Daoy (cell line): ENCODE measurements at regions not wholly inside any gene's neighbourhood (a gene's known extent, or its start where the extent isn't known, plus 50 kb on each side); places are given as distances from the start of the nearest gene placed in this dataset.

ENCODE experiments used
- DNase-seq: peaks from one replicate; pipeline ENCODE4 v3.0.0-alpha.2; 2015; ENCODE audit warnings: low read depth

DNA sequence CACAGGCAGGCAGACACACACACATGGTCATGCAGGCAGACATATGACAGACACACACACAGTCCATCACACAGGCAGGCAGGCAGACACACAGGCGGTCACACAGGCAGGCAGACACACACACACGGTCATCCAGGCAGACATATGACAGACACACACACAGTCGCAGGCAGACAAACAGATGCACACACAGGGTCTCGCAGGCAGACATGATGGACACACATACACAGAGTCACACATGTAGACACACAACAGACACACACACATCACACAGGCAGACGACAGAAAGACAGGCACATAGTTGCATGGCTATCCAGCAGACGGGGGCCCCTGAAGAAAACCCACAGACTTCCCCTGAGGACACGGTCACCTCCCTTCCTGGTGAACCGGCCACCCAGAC is 135.4 kb downstream of the NCOR2 start:
- no peak for DNase-seq

DNA sequence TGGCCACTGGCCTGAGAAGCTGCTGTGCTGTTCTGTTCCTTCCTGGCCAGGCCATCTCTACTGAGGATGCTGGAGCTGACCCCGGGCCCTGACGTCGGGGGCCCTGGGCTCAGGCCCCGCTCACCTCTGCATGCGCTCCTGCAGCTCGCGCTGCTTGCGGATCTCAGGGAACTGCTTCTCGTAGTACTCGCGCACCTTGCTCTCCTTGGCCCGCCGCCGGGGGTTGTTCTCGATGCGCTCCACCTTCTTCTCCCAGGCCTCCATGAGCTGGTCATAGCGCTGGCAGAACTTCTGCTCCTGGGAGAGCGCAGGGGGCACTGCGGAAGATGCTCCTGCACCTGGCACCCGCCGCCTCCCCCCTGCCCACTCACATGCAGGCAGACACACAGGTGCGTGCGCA is 135.6 kb downstream of the RFLNA start:
- DNase-seq = no peak

DNA sequence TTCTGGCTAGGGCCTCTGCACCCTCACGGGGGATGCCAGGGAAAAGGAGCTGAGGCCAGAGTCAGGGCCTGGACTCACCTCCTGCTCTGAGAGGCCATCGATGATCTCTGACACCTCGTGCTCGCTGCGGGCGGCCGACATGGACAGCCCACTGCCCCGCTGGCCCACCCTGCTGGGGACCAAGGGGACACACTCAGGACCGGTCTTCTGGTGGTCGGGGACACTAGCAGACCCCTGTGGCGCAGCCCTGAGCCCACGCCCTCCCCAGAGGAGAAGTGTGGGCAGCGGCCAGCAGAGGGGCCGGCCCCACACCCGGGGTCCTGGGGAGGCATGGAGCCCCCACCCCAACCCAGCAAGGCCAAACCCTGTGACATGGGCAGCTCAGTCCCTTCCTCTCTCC is 134.6 kb downstream of the RFLNA start:
- no peak for DNase-seq

DNA sequence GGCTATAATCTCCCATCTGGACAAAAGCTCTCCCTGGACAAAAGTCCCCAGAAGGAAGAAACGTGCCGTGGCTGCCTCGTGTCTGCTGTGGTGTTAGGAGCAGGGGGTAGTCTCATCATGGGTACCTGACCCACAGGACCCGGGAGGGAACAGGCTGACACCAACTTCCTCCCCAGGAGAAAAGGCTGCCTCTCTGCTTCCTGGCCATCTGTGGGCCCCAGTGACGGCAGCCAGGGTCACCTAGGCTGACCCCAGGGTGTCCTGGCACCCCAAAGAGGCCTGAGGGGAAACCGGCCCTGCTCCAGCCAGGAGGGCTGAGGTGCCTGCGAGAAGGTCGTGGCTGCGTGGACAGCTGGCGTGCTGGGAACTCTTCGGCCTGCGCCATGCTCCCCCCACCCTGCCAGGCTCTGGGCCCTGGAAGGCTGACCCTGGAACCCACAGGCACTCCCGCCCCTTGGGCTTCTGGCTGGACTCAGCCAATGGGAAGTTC is 133.9 kb downstream of the RFLNA start:
- no peak for DNase-seq

DNA sequence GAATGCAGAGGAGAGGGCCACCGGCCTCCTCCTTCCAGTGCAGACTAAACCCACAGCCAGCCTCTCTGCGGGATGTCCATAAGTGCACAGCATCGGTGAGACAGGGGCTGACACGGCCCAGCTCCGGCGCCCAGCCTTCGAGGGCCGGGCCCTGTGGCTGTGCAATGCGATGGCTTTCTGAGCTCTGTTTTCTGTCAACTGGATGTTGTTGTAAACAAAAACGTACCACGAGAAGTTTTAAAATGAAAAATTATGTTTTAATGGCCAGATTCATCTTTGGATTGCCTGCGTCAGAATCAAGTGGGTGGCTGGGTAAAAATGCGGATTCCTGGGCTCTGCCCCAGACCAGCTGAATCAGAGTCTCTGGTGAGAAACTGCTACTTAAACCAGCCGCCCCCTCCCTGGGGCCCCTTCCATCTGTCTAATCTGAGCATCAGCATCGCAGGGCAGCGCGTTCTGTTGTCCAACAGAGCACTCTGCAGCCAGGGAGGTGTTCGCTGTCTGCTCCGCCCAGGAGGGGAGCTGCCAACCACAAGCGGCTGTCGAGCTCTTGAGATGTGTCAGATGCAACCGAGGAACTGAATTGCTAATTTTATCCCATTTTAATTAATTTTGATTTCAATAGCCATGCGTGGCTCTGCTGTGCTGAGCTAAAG is 133.4 kb downstream of the RFLNA start:
- no peak for DNase-seq

DNA sequence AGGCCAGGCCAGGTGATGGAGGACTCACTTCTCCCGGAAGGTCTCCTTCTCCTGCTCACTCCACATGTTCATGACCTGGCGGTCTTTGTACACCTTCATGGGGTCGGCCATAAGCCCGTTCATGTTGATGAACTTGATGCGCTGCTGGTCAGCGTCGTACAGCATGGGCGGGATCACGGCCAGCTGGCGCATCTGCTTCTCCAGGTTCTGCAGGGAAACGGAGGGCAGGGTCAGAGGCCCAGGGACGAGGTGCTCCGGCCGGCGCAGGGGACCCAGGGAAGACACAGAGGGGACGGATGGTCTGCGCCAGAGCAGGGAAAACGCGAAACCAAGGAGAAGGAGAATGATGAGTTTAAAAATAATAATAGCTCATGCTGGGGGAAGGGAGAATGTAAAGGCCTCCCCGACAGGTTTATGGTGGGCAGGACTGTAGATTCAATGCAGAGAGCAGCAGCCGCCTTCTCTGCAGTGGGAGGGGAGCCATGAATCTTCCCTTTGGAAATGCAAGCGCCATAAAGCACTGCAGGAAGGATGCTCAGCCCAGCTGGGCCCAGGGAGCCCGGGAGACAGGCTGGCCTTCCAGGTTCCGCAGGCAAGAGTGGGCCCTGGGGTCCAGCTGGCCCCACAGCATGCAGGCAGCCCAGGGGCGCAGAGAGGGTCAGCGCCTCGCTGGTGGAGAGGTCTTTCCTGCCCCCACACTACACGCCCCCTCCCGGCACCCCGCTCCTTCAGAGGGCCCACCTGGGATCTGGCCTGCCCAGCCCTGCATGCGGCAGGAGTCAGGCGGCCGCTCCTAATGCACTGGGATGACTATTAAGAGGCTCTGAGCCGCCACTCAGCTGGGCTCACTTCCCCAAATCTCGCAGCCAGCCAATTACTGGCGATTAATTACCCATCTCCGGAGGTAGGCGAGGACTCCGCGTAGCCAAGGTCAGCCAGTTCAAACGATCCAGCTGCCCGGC is 132.0 kb downstream of the RFLNA start:
- no peak for DNase-seq

DNA sequence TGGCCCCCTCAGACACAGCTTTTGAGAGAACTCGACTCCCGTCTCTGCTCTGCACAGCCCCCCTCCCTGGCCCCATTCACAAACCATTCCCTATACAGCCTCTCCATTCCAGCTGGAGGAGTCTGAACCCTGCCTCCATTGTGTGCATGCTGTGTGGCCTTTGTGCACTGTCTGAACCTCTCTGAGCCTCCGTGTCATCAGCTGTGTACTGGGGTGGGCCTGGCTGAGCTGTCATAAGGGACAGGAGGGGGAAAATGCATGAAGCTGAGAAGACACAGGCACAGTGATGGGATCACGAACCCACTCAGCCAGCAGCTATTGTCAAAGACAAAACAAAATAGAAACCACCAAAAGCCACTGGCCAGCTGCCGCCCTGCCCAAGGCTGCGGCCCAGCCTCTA is 130.8 kb downstream of the RFLNA start:
- DNase-seq = no peak

DNA sequence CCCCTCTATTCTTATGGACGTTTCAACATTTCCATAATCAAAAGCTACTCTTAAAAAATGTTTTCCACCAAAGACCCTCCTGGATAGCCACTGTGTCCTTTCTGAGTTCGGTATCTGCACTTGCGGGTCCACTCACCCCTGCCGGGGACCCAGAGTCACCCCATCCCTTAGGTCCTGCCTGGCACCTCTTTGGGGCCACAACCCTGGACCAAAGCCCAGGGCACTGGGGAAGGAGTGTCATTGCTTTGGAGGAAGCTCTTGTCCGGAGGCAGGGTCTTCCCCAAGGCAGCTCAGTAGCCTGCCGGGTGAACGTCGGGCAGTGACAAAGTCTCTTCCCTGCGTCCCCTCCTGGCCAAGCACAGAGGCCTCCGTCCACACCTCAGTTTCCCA is 129.6 kb downstream of the RFLNA start:
- DNase-seq = no peak

DNA sequence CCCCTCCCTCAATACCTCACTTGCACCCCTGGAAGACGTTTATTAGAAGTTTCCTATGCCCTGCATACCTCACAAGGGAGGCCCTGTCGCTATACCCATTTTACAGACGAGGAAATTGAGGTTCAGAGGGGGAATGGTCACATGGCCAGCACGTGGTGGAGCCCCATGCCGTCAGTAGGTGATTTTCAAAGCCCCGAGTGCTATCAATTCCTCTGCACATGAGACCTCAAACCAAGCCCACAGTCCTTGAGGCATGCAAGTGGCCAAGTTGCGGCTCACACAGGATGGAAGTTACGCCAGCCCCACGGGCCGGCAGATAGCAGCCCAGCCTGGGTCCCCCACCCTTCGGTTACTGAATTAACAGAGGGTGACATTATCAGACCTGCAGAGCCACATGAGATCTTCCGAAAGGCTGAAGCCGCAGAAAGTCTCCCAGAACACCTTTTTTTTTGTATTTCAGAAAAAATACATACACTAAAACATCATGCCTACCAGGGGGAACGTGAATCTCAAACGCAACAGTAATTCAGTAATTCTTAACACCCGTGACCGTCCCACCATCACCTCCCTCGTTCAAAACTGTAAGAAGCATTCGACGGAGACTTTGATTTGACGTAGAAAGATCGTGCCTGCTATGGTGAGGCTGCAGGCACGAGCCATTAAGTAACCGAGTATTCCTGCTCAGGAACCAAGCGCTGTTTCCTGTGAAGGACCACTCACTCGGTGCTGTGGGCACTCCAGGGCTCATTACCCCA is 129.0 kb downstream of the RFLNA start:
- no peak for DNase-seq

DNA sequence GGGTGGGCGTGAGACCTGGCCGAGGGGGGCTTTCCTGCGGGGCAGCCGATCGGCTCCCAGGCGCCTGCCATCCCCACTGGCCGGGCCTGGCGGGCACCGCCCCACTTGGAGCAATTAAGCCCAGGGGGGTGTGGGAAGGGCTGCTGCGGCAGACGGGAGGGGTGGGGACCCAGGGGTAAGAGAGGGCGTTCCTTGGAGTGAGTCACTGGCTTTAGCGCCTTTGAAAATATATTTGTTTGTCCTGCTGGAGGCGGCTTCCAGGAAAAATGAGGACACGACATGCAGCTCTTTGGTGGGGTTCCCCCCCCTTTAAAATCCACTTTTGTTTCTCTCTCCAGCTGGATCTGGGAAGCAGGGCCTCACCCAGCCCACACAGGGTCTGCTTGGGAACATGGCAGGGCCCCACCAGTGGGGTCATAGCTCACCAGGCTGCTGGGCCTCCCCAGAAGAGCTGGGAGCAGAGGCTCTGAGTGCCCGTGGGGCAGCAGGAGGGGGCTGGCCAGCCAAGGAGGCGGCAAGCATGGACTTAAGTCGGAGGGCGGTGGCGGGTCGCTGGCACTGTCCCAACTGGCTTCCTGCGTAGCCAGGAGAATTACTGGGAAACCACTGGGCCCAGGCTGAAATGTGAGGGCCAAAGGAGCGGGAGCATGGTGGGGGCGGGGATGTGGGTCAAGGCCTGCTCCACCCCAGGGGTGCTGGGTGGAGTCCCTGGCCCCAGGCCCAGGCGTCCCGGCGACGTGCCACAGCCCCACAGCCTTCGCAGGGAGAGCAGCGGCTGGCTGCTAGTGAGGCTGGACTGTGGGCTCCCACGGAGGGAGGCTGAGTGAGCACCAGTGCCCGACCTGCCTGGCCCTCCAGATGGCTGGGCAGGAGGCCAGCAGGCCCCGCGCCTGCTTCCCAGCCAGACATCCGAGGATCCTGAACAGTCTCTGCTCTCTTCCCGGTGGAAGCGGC is 128.0 kb downstream of the RFLNA start:
- peak; percentile 95 for DNase-seq

DNA sequence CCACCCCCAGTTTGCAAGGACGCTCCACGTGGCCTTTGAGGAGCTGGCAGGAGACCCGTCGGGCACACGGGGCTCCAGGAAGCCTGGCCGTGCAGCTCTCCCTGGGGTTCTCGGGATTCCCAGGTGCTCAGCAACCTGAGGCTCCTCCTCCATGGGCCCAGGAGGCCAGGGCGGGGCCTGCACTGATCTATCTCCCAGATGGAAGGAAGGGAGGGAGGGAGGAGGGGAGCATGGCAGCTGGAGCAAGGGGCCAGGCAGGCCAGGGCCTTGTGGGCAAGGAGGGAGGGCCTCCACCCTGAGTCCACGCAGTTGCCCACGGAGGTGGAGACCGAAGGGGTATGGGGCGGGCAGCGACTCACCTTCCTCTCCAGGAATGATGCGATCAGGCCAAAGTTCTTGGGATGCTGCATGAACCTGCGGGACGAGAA is 127.3 kb downstream of the RFLNA start:
- peak; percentile 57 for DNase-seq

DNA sequence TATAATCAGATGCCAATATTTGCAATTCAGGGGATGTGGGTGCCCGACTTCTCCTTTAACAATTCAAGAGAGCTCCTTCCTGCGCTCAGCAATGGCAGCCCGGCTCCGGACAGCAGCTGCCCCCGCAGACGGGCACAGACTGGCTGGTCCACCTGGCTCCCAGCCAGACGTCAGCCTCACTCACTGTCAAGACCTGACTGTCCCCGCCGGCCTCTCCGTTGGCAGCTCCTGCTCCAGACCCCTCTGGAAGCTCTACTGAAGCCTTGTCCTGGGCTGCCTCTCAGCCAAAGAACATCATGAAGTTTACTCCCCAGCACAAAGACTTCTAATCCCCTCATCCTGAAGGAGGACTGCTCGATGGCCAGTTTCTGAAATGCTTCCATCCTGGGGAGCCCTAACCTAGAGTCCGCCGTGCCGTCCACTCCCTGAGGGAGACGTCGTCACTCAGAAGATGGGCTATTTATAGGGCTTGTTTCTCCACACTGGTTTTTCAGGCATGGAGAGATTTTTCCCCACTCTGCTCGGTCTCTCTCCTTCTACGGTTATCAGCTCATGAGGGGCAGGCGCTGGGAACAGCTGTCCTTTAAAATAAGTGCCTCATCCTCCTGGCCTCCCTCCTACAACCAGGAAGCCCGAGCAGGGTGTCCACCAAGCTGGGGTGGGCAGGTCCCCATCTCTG is 126.2 kb downstream of the RFLNA start:
- no peak for DNase-seq

DNA sequence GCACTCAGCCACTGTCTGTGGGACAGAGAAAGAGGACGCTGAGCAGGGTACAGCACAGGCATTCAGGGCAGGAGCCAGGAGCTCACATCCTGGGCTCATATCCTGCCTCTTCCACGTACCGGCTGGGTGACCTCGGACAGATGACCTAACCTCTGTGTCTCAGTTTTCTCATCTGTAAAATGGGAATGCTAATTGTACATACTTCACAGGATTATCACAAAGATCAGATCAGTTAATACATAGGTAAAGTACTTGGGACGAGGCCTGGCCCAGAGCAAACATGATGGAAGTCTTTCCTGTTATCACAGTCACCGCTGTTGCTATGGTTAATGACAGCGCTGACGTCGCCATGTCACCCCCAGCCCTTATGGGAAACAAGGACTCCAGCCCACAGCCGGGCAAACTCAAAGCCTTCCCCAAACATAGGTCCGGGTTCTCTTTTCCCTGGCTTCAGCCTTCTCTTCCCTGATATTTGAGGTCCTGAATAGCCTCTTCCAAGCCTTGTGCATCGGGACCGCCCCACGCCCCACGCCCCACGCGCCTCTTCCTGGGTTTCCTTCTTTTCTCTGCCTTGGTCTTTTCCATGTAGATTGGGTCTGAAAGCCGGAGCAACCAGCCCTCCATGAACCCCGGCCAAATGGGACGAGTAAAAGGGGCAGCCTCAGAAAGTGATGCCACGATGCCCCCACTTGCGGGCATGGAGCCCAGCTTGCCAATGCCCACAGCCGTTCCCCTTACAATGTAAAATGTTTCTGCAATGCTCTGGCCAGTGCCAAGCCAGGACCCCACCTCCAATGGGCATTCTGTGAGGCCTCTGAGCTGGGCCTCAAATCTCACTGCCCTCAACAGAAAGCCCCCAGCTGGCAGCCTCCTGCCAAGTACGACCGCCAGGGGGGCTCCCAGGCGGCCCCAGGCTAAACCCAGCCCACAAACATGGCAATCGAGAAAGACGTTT is 125.4 kb downstream of the RFLNA start:
- DNase-seq = no peak

DNA sequence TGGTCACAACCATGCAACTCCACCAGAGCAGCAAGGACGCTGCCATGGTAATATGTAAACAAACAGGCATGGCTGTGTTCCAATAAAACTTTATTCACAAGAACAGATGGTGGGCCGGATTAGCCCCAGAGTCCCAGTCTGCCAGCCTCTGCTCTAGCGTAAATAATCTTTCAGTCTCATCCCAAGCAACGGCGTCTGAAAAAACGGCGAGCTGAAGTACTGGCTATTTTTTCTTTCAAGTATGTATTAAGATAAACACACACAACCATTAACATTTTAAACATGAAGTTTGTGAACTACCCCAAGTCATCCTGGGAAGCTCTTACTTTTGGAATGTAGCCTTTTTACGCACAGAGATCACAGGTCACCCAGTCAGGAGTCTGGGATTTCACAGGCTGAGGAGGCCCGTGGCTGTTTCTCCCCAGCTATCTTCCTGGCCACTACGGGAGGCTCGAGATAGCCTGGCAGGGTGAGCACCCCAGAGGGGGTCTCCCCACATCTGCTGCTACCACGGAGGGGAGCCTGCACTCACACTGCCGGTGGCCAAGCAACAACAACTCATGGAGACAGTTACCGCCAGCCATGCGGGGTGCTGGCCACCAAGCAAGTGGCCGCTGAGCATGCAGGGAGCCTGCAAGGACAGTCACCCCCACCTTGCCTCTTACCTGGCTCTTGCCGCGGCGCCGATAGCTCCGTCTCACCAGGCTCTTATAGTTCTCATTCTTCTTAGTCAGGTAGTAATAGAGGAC is 124.6 kb downstream of the RFLNA start:
- no peak for DNase-seq

DNA sequence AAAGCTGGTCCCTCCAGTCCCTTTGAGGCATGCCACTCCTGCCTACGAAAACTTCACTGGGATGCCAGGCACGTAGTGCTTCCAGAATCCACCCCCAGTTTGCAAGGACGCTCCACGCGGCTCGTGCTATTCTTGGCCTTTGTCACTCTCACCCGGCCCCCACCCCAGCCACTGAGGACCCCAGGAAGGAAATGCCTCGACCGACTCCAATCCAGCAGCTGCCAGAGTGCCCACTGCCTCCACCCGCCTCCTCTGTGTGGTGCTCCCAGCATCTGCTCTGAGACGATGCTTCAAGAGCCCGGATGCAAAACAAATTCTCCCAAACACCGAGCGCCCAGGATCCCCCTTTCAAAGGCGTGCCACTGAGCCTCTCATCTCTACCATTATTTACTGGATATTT is 123.9 kb downstream of the RFLNA start:
- DNase-seq = no peak

DNA sequence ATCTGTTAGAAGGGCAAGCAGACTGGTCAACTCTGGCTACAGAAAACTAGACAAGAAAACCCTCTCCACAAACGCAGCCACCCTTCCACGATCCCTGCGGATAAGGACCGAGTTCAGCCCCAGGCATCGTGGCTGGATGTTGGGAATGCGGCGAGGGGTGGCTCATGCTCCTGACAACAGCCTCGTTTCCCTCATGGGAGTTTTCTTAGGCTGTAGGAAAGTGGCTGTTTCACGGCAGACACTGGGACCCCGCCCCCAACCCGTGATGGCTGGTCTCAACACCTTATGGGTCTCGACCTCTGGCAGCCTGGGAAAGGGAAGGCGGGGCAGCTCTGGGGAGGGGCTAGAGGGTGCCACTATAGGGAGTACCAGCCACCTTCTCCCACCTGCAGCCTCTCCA is 123.3 kb downstream of the RFLNA start:
- no peak for DNase-seq

DNA sequence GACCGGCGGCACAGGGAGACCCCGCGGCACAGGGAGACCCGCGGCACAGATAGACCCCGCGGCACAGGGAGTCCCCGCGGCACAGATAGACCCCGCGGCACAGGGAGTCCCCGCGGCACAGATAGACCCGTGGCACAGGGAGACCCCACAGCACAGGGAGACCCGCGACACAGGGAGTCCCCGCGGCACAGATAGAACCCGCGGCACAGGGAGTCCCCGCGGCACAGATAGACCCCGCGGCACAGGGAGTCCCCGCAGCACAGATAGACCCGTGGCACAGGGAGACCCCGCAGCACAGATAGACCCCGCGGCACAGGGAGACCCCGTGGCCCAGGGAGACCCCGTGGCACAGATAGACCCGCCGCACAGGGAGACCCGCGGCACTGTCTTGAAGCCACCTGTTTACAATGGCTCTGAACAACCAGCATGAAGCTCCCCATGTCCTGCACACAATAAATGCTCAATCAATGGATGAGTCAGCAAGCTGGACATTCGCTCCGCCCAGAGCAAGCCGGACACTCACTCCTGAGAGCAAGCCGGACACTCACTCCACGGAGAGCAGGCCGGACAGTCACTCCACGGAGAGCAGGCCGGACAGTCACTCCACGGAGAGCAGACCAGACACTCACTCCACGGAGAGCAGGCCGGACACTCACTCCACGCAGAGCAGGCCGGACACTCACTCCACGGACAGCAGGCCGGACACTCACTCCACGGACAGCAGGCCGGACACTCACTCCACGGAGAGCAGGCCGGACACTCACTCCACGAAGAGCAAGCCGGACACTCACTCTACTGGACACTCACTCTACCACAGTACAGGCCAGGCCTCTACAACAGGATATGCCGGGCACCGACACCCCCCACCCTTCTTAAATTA is 121.9 kb downstream of the RFLNA start:
- no peak for DNase-seq

DNA sequence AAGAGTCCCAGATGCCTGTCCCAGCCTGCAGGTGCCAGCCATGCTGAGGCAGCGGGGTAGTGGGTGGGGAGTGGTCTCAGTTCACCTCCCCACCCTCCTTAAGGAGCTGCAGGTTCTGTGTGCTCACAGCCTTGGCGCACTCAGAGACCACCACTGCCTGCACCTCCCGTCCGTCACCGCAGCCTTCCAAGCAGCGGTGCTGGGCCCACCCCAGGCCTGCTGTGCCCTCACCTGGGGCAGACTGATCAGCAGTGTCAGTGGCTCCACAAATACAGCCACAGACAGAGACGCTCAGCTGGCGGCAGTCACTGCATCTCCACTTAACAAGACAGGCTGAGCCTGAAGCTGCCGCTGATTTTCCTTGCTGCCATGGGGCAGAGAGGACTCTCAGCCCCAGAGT is 120.2 kb downstream of the RFLNA start:
- DNase-seq = no peak
